ENCODE measurements at regions not wholly inside any gene's neighbourhood (a gene's known extent, or its start where the extent isn't known, plus 50 kb on each side); places are given as distances from the start of the nearest gene placed in this dataset.

- no peak overlapping the region for H3K4me3 ChIP-seq (replicated peaks; ENCODE audit: low read depth, low read length)
- no peak for DNase-seq (ENCODE audit: low read depth)
- no peak for TF ChIP-seq CTCF (IDR thresholded peaks at IDR 0.05; ENCODE audit: low read length, missing control alignments)
Measured at GRCh38 chr2:220682616-220683015, 889.5 kb downstream of the EPHA4 start.

DNA sequence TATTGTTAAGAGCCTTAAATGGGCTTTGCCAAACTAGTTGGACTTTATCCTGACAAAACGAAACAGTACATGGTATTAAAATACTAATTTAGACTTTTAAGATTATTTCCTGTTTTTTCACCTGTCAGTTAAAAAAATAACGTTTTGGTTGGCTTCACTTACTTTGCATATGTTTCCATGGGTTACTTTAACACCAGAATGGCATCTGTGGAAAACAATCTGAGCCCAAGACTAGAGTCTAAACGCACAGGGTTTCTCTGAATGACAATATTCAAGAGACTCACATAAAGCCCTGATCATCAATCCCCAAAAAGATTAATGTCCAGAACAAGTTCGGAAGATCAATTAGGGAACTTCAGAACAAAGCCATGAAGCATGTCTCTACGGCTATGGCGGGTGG lies 888.0 kb downstream of the EPHA4 start:
- no peak for DNase-seq (ENCODE audit: low read depth)
- no peak for TF ChIP-seq CTCF (IDR thresholded peaks at IDR 0.05; ENCODE audit: low read length, missing control alignments)
- no peak overlapping the region for H3K4me3 ChIP-seq (replicated peaks; ENCODE audit: low read depth, low read length)

- peak; percentile 69 for DNase-seq (ENCODE audit: low read depth)
- peak; percentile 89 for TF ChIP-seq CTCF (IDR thresholded peaks at IDR 0.05; ENCODE audit: low read length, missing control alignments)
- H3K4me3 ChIP-seq (replicated peaks; ENCODE audit: low read depth, low read length): no peak overlapping the region
Measured at GRCh38 chr2:220687231-220687843, 884.8 kb downstream of the EPHA4 start.

DNA sequence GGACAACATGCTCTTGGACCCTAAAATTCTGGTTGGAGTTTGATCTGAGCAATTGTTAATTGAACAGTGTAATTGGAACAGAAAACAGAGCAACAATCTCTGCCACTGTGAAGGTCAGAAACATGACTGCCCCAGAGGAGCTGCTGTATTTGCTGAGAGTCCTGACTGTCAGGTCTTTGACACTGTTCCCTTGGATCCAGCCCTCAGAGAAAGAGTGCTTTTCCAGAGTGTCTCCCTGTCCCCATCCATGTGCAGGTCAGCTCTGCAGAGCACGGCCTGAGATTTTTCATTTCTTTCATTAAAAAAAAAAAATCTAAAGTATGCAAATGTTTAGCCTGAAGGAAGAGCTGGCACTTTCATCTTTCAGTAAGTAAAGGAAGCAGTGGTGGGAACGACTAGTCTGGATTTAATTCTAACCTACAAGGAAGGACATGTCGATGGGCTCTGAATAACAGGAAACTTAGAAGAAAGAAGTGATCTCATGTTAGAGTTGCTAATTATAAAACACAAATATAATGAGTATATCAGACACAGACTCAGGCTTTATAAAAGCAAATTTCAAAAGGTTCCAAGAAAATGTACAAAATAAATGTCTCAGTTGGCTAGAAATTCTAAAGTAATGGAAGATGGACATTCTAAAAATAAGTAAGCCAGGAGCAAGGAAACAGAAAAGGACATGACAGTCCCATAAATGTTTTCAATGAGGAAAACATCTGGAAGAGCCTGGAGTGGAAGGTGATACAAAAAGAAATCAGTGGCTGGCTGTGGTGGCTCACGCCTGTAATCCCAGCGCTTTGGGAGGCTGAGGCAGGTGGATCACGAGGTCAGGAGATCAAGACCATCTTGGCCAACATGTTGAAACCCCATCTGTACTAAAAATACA lies 876.5 kb downstream of the EPHA4 start:
- TF ChIP-seq CTCF (IDR thresholded peaks at IDR 0.05; ENCODE audit: low read length, missing control alignments): no peak
- H3K4me3 ChIP-seq (replicated peaks; ENCODE audit: low read depth, low read length): no peak overlapping the region
- DNase-seq (ENCODE audit: low read depth): no peak

GRCh38 chr2:220696280-220696669 lies 875.8 kb downstream of the EPHA4 start:
- no peak for DNase-seq (ENCODE audit: low read depth)
- TF ChIP-seq CTCF (IDR thresholded peaks at IDR 0.05; ENCODE audit: low read length, missing control alignments): no peak

GRCh38 chr2:220697011-220697410 lies 875.1 kb downstream of the EPHA4 start:
- H3K4me3 ChIP-seq (replicated peaks; ENCODE audit: low read depth, low read length): no peak overlapping the region
- no peak for DNase-seq (ENCODE audit: low read depth)
- no peak for TF ChIP-seq CTCF (IDR thresholded peaks at IDR 0.05; ENCODE audit: low read length, missing control alignments)

More at GRCh38 chr2:220696280-220696669, 875.8 kb downstream of the EPHA4 start:
- no peak overlapping the region for H3K4me3 ChIP-seq (replicated peaks; ENCODE audit: low read depth, low read length)
